Stimulated activated CD4-positive, alpha-beta T cell treated with anti-CD3 and anti-CD28 coated beads, Interleukin-1b, Interleukin-23, amount 100 ng/mL, for 24 hours (primary cell): ENCODE measurements at regions not wholly inside any gene's neighbourhood (a gene's known extent, or its start where the extent isn't known, plus 50 kb on each side); places are given as distances from the start of the nearest gene placed in this dataset.

ENCODE experiments used
- DNase-seq, 4 experiments: peaks; one replicate each; pipeline ENCODE4 v3.0.0-alpha.2; 2020; ENCODE audit warnings: low read depth in 4 of 4, low spot score in 1 of 4

DNA sequence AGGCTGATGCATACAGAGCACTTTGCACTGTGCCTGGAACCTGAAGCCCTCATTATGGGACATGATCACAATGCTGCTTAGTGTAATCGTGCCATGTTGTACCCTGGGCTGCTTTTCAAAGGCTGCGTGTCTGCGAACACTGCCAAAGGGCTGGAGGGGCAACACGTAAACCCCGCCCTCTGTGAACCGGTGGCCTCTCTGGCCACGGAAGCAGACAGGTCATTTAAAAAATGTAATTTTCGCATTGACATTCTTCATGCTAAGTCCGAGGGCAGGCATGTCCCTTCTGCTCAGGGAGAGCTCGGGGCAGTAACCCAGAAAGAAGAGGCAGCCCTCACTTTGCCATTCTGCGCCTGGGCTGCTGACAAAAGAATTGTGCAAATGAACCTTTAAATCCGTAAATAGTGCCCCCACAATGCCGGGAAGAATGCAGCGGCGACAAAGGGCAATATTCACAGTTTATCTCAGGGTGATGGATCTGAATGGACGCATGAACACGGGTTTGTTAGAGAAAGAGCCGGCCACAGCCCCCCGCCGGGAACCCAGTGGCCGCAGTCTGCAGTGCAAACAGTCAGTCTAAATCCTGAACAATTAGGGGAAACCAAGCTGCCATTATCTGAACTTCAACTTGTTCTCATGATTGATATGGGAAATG, 226.1 kb downstream of the MYCN start:
- no peak for DNase-seq

DNA sequence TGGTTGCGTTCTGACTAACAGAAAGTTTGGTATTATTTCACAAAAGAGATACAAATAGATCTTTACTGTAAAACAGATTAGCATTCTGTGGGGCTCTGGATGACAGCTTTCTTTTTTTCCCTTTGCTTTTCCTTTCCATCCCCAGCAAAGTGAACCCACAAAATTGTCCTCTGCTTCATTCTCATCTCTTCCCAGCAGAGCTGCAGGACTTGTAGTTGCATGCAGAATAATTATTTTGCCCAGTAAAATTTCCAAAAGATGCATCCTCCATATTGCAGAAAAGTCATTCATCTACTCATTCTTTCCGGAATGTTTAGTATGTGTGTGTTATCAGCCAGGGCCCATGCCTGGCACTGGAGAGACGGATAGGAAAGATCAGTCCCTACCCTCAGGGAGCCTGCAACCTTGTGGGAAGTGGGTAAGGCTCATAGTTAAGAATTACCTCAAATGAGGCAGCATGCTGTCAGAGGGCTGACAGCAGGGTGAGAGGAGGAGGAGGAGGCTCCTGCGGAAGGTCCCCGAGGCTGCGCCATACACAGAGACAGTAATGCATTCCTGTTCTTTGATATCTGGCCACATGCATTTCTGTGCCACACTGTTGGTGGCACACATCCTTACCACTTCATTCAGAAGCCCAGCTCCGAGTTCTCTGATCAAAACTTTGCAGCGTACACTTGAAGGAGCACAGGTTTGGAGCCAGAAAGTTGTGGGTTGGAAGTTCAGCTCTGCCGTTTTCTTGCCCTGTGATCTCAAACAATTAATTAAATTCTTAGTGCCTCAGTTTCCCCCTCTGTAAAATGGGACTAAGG, 225.4 kb downstream of the MYCN start:
- DNase-seq: no peak

DNA sequence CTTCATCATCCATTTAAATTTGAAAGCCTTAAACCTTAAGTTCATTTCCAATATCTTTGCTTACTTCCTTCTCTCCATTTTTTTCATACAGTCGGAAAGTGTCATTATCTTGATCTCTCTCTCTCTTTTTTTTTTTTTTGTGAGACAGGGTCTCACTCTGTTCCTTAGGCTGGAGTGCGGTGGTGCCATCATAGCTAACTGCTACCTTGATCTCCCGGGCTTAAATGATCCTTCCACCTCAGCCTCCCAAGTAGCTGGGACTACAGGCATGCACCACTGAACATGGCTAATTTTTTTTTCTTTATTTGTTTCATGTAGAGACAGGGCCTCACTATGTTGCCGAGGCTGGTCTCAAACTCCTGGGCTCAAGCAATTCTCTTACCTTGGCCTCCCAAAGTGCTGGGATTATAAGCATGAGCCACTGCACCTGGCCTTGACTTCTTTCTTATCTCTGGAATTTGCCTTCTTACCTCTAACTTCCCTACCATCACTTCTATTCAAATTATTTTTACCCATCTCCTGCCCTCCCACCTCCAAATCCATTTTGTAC, 222.2 kb downstream of the MYCN start:
- no peak for DNase-seq

DNA sequence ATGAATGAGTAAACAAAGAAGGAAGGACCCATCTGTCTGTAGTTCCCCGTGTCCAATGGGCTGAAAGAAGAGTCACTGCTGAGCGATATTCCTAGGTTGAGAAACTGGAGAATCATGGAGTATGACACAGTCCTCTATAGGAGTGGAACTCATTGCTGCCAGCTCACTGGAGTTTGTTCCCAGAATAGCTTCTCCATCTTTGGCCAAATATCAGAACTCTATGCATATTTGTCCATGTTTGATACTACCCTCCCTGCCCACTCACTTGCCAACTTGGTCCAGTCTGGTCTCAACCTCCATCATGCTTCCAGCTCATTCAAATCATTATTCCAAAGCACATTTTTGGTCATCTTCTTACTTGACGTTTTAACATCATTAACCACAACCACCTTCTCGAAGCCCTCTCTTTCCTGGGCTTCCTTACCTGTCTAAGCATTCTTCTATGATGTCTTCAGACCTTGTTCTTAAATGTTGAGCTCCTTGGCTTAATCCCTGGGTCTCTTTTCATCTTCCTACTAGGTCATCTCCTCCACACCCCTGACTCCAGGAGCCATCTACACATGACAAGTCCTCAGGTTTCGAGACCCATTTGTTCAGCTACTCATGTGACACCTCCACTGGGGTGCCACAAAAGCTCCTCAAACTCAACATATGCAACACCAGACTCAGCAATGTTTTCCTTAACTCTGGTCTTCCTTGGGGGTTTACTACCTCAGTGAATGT, 221.6 kb downstream of the MYCN start:
- DNase-seq: no peak

DNA sequence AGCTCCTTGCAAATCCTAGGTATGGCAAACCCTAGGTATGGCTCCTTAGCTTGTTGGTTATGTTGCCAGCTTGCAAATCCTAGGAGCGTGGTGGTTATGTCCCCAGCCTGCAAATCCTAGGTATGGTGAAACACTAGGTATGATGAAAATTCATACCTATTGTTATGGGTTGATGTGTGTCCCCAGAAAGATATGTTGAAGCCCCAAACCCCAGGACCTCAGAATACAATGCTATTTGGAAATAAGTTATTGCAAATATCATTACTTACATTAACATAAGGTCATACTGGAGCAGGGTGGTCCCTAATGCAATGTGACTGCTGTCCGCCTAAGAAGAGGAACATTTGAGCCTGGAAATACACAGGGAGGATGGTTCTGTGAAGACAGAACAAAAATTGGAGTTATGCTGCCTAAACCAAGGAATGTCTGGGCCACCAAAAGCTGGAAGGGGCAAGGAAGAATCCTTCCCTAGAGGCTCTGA, 220.8 kb downstream of the MYCN start:
- no peak for DNase-seq

DNA sequence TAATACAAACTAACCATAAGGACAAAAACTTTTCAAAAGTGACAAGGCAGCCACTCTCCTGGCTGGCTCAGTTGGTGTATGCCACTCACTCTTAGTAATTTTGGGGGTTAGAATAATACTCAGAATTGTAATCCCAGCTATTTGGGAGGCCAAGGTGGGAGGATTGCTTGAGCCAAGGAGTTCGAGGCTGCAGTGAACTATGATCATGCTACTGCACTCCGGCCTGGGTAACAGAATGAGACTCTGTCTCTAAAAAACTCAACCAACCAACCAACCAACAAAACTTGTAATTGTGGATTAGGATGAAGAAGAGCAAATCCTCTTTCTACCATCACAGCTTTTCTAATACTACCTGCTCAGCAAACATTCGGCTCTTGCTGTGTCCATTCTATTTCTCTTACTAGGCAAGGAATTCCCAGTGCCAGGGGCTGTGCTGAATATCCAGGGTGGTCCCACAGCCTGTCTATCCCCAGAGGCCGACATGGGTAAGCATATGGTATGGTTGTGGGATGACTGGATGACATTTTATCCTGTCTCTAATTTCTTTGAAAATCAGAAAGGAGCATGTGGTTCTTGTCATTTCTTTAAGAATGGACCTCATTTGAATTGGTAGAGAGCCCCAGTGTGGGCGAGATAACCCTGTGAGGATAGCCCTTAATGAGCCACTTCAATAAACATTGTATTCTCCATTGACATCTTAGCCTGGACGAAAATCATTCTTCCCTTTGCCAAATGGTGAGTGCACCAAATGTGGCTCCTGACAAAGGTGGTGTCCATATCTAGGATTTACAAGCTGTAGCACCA, 220.1 kb downstream of the MYCN start:
- no peak for DNase-seq

DNA sequence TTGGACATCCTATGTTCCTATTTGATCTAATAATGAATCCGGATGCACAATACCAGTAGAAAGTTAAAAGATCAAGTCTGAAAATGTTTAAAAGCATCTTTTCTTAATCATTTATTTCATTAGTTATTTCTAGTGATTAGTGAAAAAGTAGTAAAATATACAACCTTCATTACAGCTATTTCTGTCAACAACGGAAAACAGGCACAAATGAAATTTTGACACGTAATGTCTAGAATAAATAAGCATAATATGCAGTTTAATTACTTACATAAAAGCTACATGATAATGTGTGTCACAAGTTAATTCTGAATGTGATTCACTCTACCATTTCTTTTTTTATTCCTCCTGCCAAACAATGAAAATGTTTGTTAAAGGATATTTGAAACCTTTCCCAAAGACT, 216.1 kb downstream of the MYCN start:
- no peak for DNase-seq

DNA sequence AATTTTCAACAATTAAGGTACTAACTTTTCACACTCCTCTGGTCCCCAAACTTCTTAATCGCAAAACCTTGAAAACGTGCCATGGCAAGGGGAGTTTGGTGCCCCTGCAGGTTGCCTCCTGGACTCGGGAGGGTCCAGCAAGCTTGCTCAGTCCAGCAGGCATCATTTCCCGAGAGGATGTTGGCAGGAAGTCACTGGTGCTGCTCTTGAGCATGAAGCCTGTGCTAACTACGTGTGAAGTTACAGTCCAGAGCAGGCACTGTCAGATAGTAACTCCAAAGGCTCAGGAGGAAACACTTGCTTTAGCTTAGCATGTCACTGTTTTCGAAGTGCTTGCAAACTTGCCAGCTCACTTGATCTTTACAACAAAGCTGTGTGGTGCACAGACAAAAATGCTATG, 215.4 kb downstream of the MYCN start:
- no peak for DNase-seq

DNA sequence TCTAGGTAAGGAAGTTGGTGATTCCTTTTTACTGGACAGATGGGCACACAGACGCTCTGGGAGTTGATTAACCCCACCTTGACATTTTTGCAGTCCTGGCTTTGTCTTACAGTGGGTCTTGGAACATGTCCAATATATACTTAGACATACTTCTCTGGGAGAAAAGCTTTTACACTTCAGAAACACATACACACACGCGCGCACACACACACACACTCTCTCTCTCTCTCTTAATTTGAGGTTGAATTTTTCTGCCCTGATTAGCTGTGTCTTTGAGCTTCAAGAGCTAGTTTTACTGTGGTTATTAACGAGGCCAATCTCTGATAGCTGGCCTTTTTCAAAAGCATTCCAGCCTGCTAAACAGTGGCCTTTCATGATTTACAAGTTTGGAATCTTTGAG, 215.0 kb downstream of the MYCN start:
- DNase-seq: no peak

DNA sequence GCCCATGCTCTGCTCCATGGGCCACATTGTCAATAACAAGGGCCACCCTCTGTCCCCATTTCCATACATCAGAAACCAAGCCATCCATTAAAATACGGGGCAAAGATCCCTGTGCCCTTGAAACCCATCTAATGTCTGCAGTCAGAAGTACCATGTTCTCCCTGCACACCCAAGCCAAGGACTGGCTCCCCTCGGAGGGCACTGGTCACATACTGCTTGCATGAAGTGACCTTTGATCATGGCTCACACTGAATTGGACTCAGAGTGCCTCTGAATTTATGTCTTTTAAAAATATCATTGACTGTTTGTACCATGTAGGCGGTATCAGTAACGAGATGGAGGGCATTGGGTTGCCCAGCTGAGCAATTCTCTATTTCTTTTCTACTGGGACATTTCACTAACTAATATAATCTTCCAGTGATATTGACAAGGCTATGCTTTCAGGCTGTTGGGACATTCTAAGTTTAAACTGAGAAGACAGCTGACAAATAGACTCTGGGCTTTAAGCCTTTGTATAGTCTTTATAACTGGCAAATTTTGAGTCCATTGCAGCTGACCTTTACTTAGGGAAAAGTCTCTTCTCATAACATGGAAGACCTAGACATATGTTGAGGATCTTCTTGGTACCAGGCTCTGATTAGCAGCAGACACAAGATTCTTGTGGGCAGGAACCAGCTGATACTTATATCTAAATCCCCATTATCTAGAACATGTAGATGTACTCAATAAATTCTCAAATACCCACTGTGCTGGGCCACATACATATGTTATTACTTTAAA, 214.3 kb downstream of the MYCN start:
- no peak for DNase-seq

DNA sequence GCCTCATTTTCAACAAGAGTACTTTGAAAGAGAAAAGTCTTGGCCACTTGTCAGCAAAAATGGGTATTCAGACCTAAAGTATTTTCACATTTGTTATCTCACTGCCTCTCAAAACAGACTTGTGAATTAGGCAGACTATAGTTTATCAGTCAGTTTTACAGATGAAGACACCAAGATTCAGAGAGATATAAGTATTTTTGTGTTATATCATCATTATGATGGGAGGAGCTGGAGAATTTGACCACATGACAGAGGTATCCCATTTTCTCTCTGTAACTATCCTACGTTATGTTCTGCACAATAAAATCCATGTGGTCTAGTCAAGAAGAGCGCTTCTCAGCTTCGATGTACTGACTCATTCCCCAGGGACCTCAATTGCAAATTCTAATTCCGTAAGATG, 213.7 kb downstream of the MYCN start:
- no peak for DNase-seq

DNA sequence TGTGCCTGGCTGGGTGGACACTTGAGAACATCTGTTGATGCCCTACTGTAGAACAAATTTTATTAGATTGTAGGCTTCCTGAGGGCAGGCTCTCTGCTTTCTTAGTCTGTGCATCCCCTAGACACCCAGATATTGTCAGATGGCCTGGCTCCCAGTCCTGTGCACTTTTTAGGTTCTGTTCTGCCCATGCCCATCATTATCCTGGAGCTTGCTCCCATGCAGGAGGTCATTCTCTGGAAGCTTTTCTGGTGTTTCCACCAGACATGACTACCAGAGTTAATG, 213.3 kb downstream of the MYCN start:
- DNase-seq: no peak

DNA sequence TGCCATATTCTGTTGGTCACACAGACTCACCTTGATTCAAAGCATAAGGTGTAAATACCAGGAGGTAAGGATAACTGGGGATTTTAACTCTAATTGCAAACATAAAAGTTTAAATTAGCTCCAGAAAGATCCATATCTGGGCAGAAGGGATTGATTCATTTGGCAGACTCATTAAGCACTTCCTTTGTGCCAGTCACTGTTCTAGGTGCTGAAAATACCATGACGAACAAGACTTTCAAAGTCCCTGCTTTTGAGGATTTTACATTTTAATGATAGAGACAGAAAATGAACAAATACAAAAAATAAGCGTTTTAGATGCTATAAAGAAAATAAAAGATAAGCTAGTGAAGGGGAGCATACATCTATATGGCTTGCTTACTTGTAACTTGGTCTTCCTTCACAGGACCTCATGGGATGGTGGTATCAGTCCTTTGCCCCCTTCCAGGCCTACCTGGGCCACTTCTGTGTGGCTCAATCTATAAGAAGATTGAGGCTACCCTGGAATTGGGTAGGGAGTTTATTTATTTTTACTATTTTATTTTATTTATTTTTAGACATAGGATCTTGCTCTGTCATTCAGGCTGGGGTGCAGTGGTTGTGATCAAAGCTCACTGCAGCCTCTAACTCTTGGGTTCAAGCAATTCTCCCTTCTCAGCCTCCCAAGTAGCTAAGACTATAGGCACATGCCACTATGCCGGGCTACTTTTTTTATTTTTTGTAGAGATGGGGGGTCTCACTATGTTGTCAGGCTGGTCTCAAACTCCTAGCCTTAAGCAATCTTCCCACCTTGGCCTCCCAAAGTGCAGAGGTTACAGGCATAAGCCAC, 212.8 kb downstream of the MYCN start:
- no peak for DNase-seq

DNA sequence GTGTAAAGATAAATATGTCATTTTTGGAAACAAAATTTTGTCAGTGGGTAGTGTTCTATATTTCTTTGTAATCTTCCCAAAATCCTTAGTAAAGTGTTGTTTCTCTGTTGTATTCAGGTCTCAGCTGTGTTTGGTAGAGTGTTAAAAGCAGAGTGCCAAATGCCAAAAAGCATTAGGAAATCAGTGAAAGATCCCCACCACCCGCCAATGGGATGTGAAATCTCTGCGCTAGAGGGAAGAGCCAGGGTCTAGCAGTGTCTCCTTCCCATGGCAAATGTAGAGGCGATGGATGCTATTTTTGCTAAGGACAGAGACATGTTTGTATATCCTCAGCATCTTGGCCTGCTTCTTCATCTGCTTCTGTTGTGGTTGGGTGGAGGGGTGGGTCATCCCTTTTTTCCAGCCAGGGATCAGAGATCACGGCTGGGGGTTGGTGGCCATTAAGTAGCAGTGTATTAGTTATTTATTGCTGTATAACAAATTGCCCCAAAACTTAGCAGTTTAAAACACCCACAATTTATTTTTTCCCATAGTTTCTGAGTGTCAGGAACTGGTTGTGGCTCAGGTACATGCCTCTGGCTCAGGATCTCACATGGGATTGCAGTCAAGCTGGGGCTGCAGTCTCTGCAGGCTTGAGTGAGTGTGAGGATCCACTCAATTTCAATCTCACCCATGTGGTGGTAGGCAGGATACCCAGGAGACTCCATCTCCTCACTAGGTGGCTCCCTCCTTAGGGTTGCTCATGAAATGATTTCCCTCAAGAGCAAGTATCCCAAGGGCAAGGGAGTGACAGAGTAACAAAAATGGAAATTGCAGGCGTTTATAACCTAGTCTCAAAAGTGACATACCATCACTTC, 211.9 kb downstream of the MYCN start:
- DNase-seq: no peak

DNA sequence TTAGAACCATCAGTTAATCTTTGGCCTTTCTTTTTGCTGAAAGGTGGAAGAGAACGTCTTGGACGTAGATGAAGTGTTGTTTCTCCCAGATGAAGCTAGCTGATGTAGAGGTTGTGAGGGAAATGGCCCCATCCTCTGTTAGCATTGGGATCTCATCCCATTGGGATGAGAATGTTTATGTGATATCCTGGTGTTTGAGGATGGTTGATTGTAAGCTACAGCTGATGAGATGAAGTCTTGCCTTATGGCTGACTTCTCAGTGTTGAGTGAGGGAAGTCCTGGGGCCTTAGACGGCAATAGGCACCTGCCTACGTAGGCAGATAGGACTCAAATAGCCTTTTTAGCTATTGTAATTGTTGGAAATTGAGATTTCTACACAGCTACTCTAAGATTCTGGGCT, 211.3 kb downstream of the MYCN start:
- no peak for DNase-seq

DNA sequence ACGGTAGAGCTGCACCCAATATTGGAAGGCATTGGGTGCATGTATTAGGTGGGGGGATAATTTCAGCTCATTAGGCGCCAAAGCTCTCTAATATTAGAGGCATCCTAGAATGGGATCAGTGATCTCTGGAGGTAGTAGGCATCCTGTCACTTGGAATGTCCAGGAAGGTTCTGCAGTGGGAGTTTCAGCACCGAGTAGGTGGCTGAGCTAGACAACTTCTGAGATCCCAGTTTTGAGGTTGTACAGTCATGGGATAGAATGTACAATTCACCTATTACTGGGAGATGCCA, 210.9 kb downstream of the MYCN start:
- DNase-seq: no peak

DNA sequence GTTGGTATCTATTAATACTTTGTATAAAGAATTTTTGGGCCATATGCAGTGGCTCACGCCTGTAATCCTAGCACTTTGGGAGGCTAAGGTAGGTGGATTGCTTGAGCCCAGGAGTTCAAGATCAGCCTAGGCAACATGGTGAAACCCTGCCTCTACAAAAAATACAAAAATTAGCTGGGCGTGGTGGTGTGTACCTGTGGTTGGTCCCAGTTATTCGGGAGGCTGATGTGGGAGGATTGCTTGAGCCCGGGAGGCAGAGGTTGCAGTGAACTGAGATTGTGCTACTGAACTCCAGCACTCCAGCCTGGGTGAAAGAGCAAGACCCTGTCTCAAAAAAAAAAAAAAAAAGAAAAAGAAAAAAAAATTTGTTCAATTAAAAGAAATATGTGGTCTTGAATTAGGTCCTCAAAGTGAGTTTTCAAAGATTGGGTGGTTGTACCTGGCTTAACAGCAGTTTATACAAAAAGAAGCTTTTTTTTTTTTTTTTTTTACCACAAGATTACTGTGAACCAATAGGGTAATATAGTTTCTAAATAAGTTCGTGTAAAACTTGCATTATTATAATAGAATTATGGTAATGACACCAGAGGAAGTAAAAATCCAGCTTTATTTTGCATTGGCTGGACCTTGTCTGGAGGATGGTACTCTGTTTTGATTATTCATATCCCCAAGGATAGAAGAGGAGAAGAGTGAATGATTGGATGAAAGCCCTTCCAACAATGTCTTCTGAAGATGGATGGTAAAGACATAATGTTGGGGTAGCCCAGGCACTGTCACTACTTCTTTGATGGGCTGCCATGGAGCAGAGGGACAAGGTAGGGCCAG, 210.3 kb downstream of the MYCN start:
- DNase-seq: no peak
